ENCODE measurements at regions not wholly inside any gene's neighbourhood (a gene's known extent, or its start where the extent isn't known, plus 50 kb on each side); places are given as distances from the start of the nearest gene placed in this dataset.

DNA sequence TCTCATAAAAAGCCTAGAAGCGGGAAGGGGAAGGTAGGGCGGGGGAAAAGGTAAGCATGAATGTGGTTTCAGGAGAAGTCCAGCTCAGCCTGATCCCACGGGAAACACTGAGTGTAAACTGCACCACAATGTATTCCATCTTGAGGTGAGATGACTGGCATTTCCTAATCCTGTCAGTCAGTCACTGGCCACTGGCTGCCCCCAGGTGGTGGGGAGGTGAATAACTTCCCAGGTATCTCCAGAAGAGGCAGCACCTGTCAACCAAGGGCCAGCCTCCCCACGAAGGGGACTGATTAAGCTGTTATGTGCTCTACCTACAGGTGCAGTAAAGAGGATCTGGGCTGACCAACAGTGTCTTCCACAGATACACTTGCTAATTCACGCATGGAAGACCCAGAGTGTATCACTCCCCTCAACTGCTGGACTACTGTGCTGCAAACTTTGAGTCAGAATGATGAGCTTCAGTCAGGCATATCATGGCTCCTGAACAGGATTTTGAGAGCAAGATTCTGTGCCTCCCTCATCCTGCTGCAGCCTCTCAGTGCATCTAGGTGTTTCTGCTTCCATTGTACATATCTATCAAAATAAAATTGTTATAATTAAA, 108.5 kb upstream of the CCL2 start:
- ChIA-PET CTCF (interaction anchor here (0.6 to 4.8 kb wide), 8 partner anchors 12 to 855 kb away, joined by 3 to 55 read pairs (median 3); no protein-coding TSS in a partner anchor), POLR2A (no interaction called here)
- intact Hi-C loops (cut with micrococcal nuclease), result loop anchor here (1.0 kb wide), 1 partner anchor 367 kb away; no protein-coding TSS in a partner anchor
- H3K36me3 Mint-ChIP-seq, result no peaks in the 10 kb centered on the region
- peaks cover 2% of the 10 kb centered on the region for H3K27me3 Mint-ChIP-seq
- no peaks in the 10 kb centered on the region for H3K9me3 Mint-ChIP-seq
- H3K27ac Mint-ChIP-seq, result no peak overlapping the region
- no peak overlapping the region for H3K4me3 Mint-ChIP-seq
- DNase-seq, result peak; percentile 74
- H3K4me1 Mint-ChIP-seq (ENCODE audit: low read depth), result no peaks in the 10 kb centered on the region

DNA sequence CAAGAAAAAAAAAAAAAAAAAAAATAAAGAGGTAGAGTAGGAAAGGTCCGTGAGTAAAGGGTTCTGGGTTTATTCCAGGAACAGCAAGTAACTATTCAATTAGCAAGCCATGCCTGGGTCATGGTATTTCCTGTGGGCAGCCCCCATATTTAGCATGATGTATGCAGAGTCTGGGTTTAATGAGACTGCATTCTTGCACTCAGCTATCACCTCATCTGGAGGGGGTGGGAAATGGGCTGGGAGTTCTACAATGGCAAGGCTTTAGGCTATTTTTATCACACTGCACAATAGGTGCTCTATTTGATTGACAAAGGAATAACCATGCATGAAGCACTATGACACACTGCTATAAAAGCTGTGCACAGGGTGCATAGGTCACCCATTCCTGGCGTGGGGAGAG, 104.0 kb upstream of the CCL2 start:
- peaks cover 8% of the 10 kb centered on the region for H3K4me1 Mint-ChIP-seq (ENCODE audit: low read depth)
- intact Hi-C loops (cut with micrococcal nuclease), result no loop called here
- H3K9me3 Mint-ChIP-seq, result no peaks in the 10 kb centered on the region
- POLR2A ChIA-PET, result no interaction called here
- no peak overlapping the region for H3K4me3 Mint-ChIP-seq
- no peak for DNase-seq
- CTCF ChIA-PET, result no interaction called here
- peaks cover 17% of the 10 kb centered on the region for H3K27me3 Mint-ChIP-seq
- no peaks in the 10 kb centered on the region for H3K36me3 Mint-ChIP-seq
- H3K27ac Mint-ChIP-seq, result no peak overlapping the region

DNA sequence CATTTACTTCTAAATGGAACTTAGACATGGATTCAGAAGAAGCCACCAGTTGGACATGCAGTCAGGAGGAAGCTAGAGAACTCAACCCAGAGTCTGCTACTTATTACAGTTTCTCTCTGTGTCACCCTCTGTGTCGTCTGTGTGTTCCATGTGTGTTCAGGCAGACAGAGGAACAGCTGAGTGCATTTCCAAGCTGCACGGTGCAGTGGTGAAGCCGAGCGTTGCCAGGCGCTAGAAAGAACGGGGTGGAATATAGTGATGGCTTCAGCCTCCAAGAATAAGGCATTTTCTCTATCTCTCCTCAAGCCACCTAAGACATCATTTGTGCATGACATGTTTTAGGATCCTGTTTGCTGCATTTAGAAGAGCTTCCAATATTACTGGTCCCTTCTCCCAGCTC, 101.1 kb upstream of the CCL2 start:
- H3K27me3 Mint-ChIP-seq, result peaks cover 27% of the 10 kb centered on the region
- DNase-seq, result no peak
- intact Hi-C loops (cut with micrococcal nuclease), result no loop called here
- no peak overlapping the region for H3K4me3 Mint-ChIP-seq
- H3K4me1 Mint-ChIP-seq (ENCODE audit: low read depth), result peaks cover 8% of the 10 kb centered on the region
- ChIA-PET POLR2A (no interaction called here), CTCF (interaction anchor here (1.2 kb wide), 1 partner anchor 17 kb away, joined by 3 read pairs; no protein-coding TSS in a partner anchor)
- H3K36me3 Mint-ChIP-seq, result no peaks in the 10 kb centered on the region
- H3K27ac Mint-ChIP-seq, result no peak overlapping the region
- H3K9me3 Mint-ChIP-seq, result no peaks in the 10 kb centered on the region

DNA sequence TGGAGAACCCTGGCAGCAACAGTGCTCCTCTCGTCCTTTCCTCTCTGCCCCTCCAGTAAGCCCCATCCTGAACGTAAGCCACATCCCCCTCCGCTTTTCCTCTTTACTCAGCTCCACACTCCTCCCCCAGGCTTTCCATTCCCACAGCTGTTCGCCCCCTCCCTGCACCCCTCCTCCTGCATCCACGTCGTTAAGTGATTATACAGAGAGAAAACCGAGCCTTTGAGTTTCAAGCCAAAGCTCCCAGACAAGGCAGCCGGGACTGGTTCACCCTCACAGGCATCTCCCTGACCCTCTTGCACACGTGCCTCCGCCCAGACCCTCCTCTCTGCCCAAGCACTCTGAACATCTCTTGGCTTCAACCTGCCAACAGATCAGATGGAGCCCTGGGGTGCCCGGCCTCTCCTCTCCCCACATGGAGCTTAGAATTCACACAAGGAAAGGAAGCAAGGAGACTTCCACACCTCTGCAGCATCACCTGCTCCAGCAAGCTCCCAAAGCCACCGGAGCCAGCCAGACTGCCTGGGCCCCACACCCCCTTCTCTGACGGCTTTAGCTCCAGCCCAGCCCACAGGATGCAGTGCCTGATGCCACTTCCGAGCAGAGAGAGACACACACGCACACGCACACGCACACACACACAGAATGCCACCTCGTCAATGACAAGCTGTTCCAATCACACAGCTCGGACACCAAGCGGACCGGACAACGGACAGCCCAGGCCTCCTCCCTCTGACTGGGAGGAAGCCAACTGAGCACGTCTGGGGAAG, 99.9 kb upstream of the CCL2 start:
- no peaks in the 10 kb centered on the region for H3K36me3 Mint-ChIP-seq
- H3K4me3 Mint-ChIP-seq, result no peak overlapping the region
- ChIA-PET POLR2A (no interaction called here), CTCF (interaction anchor here (4.2 kb wide), 1 partner anchor 16 kb away, joined by 14 read pairs; no protein-coding TSS in a partner anchor)
- peak; percentile 21 for DNase-seq
- no peak overlapping the region for H3K27ac Mint-ChIP-seq
- peaks cover 32% of the 10 kb centered on the region for H3K27me3 Mint-ChIP-seq
- no peaks in the 10 kb centered on the region for H3K9me3 Mint-ChIP-seq
- intact Hi-C loops (cut with micrococcal nuclease), result no loop called here
- H3K4me1 Mint-ChIP-seq (ENCODE audit: low read depth), result peaks cover 8% of the 10 kb centered on the region

GRCh38 chr17:34155947-34156346, 99.1 kb upstream of the CCL2 start:
- no peaks in the 10 kb centered on the region for H3K36me3 Mint-ChIP-seq
- POLR2A ChIA-PET, result no interaction called here
- no peak overlapping the region for H3K27ac Mint-ChIP-seq
- H3K27me3 Mint-ChIP-seq, result peaks cover 32% of the 10 kb centered on the region
- H3K9me3 Mint-ChIP-seq, result no peaks in the 10 kb centered on the region
- intact Hi-C loops (cut with micrococcal nuclease), result no loop called here
- no peak overlapping the region for H3K4me3 Mint-ChIP-seq
- CTCF ChIA-PET, result interaction anchor here (4.2 kb wide), 1 partner anchor 15 kb away, joined by 14 read pairs; no protein-coding TSS in a partner anchor
- no peak for DNase-seq
- peaks cover 8% of the 10 kb centered on the region for H3K4me1 Mint-ChIP-seq (ENCODE audit: low read depth)

DNA sequence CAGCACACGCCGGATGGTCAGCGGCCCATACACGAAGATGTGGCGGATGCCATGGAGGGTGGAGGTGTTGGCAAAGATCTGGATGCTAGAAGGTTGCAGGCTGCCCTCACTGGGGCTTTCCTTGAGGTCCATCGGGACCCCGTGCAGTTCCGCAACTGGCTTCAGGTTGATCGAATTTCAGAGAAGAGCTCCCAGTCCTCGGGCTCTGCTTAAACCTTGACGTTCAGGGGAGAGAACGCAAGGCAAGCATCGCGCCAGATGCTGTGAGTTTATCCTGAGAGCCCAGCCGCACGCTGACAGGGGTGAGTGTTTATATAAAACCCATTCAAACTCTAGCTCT, 98.7 kb upstream of the CCL2 start:
- DNase-seq, result no peak
- POLR2A ChIA-PET, result no interaction called here
- Mint-ChIP-seq H3K4me3 (no peak overlapping the region), H3K9me3 (no peaks in the 10 kb centered on the region), H3K4me1 (ENCODE audit: low read depth) (peaks cover 8% of the 10 kb centered on the region), H3K27ac (no peak overlapping the region), H3K36me3 (no peaks in the 10 kb centered on the region), H3K27me3 (peaks cover 32% of the 10 kb centered on the region)
- intact Hi-C loops (cut with micrococcal nuclease), result no loop called here
- CTCF ChIA-PET, result interaction anchor here (4.2 kb wide), 1 partner anchor 15 kb away, joined by 14 read pairs; no protein-coding TSS in a partner anchor

DNA sequence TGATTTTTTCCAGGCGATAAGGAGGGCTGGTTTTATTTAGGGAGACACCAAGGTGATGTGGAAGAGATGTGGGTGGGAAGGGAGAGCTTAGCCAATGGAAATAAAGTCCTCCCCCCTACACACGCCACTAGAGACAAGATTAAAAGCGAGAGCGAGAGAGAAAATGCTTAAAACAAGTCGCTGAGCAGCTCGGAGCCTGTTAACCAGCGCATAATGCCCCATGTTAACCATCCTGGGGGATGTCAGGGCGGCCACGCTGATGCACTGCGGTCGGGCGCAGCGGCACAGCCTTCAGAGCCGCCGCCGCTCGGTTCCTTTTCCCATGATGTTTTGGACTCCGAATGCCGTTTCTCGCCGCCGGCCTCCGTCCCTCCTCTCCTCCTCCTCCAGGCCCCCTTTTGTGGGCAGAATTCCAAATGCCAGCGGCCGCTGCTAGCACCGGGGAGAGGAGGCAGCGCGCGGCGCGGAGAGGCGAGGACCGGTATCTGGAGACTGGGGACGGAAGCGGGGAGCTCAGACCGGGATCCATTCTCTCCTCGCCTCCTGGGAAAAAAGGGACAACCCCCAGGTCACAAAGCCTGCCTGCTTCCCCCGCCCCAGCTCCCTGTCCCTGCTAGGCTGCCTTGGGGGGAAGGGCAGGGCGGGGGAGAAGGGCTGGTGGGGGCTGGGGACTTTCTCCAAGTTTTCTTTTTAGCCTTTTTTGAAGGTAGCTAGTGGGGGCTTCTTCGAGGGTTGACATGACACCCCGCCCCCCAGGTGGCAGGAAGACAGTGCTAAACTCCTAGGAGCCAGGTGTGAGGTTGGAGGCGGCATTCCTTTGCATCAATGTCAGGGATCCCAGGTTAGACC, 98.1 kb upstream of the CCL2 start:
- no peak overlapping the region for H3K27ac Mint-ChIP-seq
- H3K36me3 Mint-ChIP-seq, result no peaks in the 10 kb centered on the region
- H3K4me1 Mint-ChIP-seq (ENCODE audit: low read depth), result peaks cover 8% of the 10 kb centered on the region
- no peak for DNase-seq
- ChIA-PET CTCF (interaction anchor here (4.2 kb wide), 1 partner anchor 14 kb away, joined by 14 read pairs; no protein-coding TSS in a partner anchor), POLR2A (no interaction called here)
- H3K27me3 Mint-ChIP-seq, result peaks cover 34% of the 10 kb centered on the region
- no peaks in the 10 kb centered on the region for H3K9me3 Mint-ChIP-seq
- no peak overlapping the region for H3K4me3 Mint-ChIP-seq
- intact Hi-C loops (cut with micrococcal nuclease), result no loop called here

GRCh38 chr17:34161690-34162089, 93.4 kb upstream of the CCL2 start:
- ChIA-PET CTCF (interaction anchor here (0.7 to 2.4 kb wide), 2 partner anchors 10 to 17 kb away, joined by 3 to 15 read pairs; no protein-coding TSS in a partner anchor), POLR2A (no interaction called here)
- H3K27me3 Mint-ChIP-seq, result peaks cover 27% of the 10 kb centered on the region
- no peak overlapping the region for H3K4me3 Mint-ChIP-seq
- no peaks in the 10 kb centered on the region for H3K4me1 Mint-ChIP-seq (ENCODE audit: low read depth)
- DNase-seq, result no peak
- intact Hi-C loops (cut with micrococcal nuclease), result no loop called here
- no peaks in the 10 kb centered on the region for H3K36me3 Mint-ChIP-seq
- H3K9me3 Mint-ChIP-seq, result no peaks in the 10 kb centered on the region
- H3K27ac Mint-ChIP-seq, result no peak overlapping the region

- CTCF ChIA-PET, result interaction anchor here (0.7 to 2.4 kb wide), 2 partner anchors 9 to 792 kb away, joined by 3 to 15 read pairs; no protein-coding TSS in a partner anchor
- DNase-seq, result no peak
- Mint-ChIP-seq H3K4me1 (ENCODE audit: low read depth) (no peaks in the 10 kb centered on the region), H3K4me3 (no peak overlapping the region), H3K9me3 (no peaks in the 10 kb centered on the region), H3K27me3 (peaks cover 27% of the 10 kb centered on the region), H3K27ac (no peak overlapping the region), H3K36me3 (no peaks in the 10 kb centered on the region)
- intact Hi-C loops (cut with micrococcal nuclease), result no loop called here
- POLR2A ChIA-PET, result no interaction called here
Measured at GRCh38 chr17:34163123-34163522, 92.0 kb upstream of the CCL2 start.

GRCh38 chr17:34163646-34164045, 91.4 kb upstream of the CCL2 start:
- intact Hi-C loops (cut with micrococcal nuclease), result no loop called here
- H3K27me3 Mint-ChIP-seq, result peaks cover 23% of the 10 kb centered on the region

GRCh38 chr17:34164837-34165236, 90.2 kb upstream of the CCL2 start:
- Mint-ChIP-seq H3K27ac (no peak overlapping the region), H3K27me3 (peaks cover 15% of the 10 kb centered on the region), H3K9me3 (no peaks in the 10 kb centered on the region), H3K4me3 (no peak overlapping the region), H3K36me3 (no peaks in the 10 kb centered on the region), H3K4me1 (ENCODE audit: low read depth) (no peaks in the 10 kb centered on the region)
- DNase-seq, result no peak
- intact Hi-C loops (cut with micrococcal nuclease), result no loop called here
- ChIA-PET CTCF (no interaction called here), POLR2A (no interaction called here)

More at GRCh38 chr17:34163646-34164045, 91.4 kb upstream of the CCL2 start:
- CTCF ChIA-PET, result interaction anchor here (2.4 kb wide), 1 partner anchor 8 kb away, joined by 15 read pairs; no protein-coding TSS in a partner anchor
- no peak overlapping the region for H3K4me3 Mint-ChIP-seq
- POLR2A ChIA-PET, result no interaction called here
- H3K36me3 Mint-ChIP-seq, result no peaks in the 10 kb centered on the region
- H3K9me3 Mint-ChIP-seq, result no peaks in the 10 kb centered on the region
- H3K27ac Mint-ChIP-seq, result no peak overlapping the region
- DNase-seq, result no peak
- H3K4me1 Mint-ChIP-seq (ENCODE audit: low read depth), result no peaks in the 10 kb centered on the region

- no peak overlapping the region for H3K4me3 Mint-ChIP-seq
- CTCF ChIA-PET, result interaction anchor here (1.1 to 2.6 kb wide), 3 partner anchors 20 to 195 kb away, joined by 3 to 9 read pairs (median 3); no protein-coding TSS in a partner anchor
Measured at GRCh38 chr17:34166352-34166751, 88.7 kb upstream of the CCL2 start.

More at GRCh38 chr17:34166352-34166751, 88.7 kb upstream of the CCL2 start:
- Mint-ChIP-seq H3K9me3 (no peaks in the 10 kb centered on the region), H3K27me3 (peaks cover 20% of the 10 kb centered on the region), H3K4me1 (ENCODE audit: low read depth) (no peaks in the 10 kb centered on the region), H3K27ac (no peak overlapping the region), H3K36me3 (no peaks in the 10 kb centered on the region)
- intact Hi-C loops (cut with micrococcal nuclease), result no loop called here
- no peak for DNase-seq
- POLR2A ChIA-PET, result no interaction called here

Data from activated CD4-positive, alpha-beta memory T cell treated with anti-CD3 and anti-CD28 coated beads for 36 hours (primary cell).